ENCODE measurements at regions not wholly inside any gene's neighbourhood (a gene's known extent, or its start where the extent isn't known, plus 50 kb on each side); places are given as distances from the start of the nearest gene placed in this dataset.

DNA sequence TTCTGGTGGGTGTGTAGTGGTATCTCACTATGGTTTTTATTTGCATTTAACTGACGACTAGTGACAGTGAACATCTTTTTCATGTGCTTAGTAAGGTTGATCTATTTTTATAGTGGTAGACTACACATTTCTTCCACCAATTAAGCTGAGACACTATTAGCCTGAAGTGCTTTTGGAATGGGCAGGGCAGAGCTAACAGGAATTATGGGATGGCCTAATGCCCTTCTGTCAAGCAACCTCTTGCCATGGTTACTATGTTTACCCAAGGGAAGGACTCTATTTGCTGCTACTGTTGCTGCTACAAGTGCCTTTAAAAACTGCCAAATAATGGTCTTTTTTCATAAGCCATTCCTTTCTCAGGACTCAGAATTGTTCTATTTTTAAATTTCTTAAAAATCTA, 676.7 kb upstream of the ACTRT1 start:
- TF ChIP-seq, protein P1, sequence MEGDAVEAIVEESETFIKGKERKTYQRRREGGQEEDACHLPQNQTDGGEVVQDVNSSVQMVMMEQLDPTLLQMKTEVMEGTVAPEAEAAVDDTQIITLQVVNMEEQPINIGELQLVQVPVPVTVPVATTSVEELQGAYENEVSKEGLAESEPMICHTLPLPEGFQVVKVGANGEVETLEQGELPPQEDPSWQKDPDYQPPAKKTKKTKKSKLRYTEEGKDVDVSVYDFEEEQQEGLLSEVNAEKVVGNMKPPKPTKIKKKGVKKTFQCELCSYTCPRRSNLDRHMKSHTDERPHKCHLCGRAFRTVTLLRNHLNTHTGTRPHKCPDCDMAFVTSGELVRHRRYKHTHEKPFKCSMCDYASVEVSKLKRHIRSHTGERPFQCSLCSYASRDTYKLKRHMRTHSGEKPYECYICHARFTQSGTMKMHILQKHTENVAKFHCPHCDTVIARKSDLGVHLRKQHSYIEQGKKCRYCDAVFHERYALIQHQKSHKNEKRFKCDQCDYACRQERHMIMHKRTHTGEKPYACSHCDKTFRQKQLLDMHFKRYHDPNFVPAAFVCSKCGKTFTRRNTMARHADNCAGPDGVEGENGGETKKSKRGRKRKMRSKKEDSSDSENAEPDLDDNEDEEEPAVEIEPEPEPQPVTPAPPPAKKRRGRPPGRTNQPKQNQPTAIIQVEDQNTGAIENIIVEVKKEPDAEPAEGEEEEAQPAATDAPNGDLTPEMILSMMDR (IDR thresholded peaks at IDR 0.05) = no peak
- no peak for TF ChIP-seq EZH2 (IDR thresholded peaks at IDR 0.05; ENCODE audit: borderline replicate concordance, insufficient read depth, low read depth, low read length, poor library complexity, severe bottlenecking)
